ENCODE measurements at regions not wholly inside any gene's neighbourhood (a gene's known extent, or its start where the extent isn't known, plus 50 kb on each side); places are given as distances from the start of the nearest gene placed in this dataset.

- TF ChIP-seq CTCF (IDR thresholded peaks at IDR 0.05; ENCODE audit: poor library complexity) (no peak), EZH2 (IDR thresholded peaks at IDR 0.05; ENCODE audit: borderline replicate concordance) (no peak)
Observed at GRCh38 chr4:95627024-95627605, 78.3 kb upstream of the UNC5C start.
